ENCODE measurements at regions not wholly inside any gene's neighbourhood (a gene's known extent, or its start where the extent isn't known, plus 50 kb on each side); places are given as distances from the start of the nearest gene placed in this dataset.

- DNase-seq, result no peak
- intact Hi-C loops (cut with DNase I), result no loop called here
- H3K36me3 ChIP-seq, result no peaks in the 10 kb centered on the region
- H3K4me3 ChIP-seq, result no peak overlapping the region
- TF ChIP-seq, protein P1, sequence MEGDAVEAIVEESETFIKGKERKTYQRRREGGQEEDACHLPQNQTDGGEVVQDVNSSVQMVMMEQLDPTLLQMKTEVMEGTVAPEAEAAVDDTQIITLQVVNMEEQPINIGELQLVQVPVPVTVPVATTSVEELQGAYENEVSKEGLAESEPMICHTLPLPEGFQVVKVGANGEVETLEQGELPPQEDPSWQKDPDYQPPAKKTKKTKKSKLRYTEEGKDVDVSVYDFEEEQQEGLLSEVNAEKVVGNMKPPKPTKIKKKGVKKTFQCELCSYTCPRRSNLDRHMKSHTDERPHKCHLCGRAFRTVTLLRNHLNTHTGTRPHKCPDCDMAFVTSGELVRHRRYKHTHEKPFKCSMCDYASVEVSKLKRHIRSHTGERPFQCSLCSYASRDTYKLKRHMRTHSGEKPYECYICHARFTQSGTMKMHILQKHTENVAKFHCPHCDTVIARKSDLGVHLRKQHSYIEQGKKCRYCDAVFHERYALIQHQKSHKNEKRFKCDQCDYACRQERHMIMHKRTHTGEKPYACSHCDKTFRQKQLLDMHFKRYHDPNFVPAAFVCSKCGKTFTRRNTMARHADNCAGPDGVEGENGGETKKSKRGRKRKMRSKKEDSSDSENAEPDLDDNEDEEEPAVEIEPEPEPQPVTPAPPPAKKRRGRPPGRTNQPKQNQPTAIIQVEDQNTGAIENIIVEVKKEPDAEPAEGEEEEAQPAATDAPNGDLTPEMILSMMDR (IDR thresholded peaks at IDR 0.05), result no peak
- no peak overlapping the region for H3K27ac ChIP-seq
- no peaks in the 10 kb centered on the region for H3K27me3 ChIP-seq
- no peak for ATAC-seq
- H3K9me3 ChIP-seq, result no peaks in the 10 kb centered on the region
- no peaks in the 10 kb centered on the region for H3K4me1 ChIP-seq
These were observed 241.1 kb downstream of the TMEM182 start for GRCh38 chr2:103002954-103003353.

DNA sequence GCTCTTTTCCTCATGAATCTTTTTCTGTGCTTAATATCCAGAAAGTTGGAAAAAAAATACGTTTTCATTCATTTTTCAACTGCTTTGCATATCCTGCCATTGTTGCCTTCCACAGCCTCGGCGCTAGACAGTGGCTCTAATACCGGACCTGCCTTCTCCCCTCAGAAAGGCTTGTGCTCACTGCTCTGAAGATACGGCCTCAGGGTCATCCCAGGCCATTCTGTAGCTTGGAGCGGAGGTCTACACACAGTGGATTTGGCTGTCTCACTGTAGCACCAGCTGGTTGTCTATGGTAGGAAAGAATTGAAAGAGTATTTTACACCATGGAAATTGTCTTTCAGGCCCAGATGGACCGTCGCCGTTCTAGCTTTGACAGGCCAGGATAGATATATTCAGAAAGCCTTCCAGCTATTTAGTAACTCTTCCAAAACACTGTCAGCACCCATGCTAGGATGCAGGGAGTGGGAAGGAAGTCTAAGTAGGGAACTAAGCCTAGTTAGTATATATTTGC lies 242.0 kb downstream of the TMEM182 start:
- Histone ChIP-seq H3K36me3 (no peaks in the 10 kb centered on the region), H3K27me3 (no peaks in the 10 kb centered on the region), H3K4me1 (no peaks in the 10 kb centered on the region), H3K9me3 (no peaks in the 10 kb centered on the region), H3K27ac (no peak overlapping the region), H3K4me3 (no peak overlapping the region)
- intact Hi-C loops (cut with DNase I), result no loop called here
- DNase-seq (no peak), ATAC-seq (no peak)
- TF ChIP-seq, protein P1 (IDR thresholded peaks at IDR 0.05), result no peak

- ATAC-seq (no peak), DNase-seq (no peak)
- no peak overlapping the region for H3K4me3 ChIP-seq
- no peaks in the 10 kb centered on the region for H3K4me1 ChIP-seq
- intact Hi-C loops (cut with DNase I), result no loop called here
- no peak overlapping the region for H3K27ac ChIP-seq
- H3K27me3 ChIP-seq, result no peaks in the 10 kb centered on the region
- no peaks in the 10 kb centered on the region for H3K9me3 ChIP-seq
- H3K36me3 ChIP-seq, result no peaks in the 10 kb centered on the region
- TF ChIP-seq, protein P1 (IDR thresholded peaks at IDR 0.05), result no peak
These were observed 242.7 kb downstream of the TMEM182 start for GRCh38 chr2:103004426-103004942.

- no peak overlapping the region for H3K4me3 ChIP-seq
- H3K27me3 ChIP-seq, result no peaks in the 10 kb centered on the region
- DNase-seq, result no peak
- no peak for ATAC-seq
- H3K4me1 ChIP-seq, result no peaks in the 10 kb centered on the region
- TF ChIP-seq, protein P1 (IDR thresholded peaks at IDR 0.05), result no peak
- H3K9me3 ChIP-seq, result no peaks in the 10 kb centered on the region
- no peak overlapping the region for H3K27ac ChIP-seq
- intact Hi-C loops (cut with DNase I), result no loop called here
- H3K36me3 ChIP-seq, result no peaks in the 10 kb centered on the region
These were observed 243.6 kb downstream of the TMEM182 start for GRCh38 chr2:103005393-103005792.

GRCh38 chr2:103007086-103007485 lies 245.3 kb downstream of the TMEM182 start:
- no peak for DNase-seq
- Histone ChIP-seq H3K4me3 (no peak overlapping the region), H3K4me1 (no peaks in the 10 kb centered on the region), H3K36me3 (no peaks in the 10 kb centered on the region), H3K9me3 (no peaks in the 10 kb centered on the region), H3K27ac (no peak overlapping the region), H3K27me3 (no peaks in the 10 kb centered on the region)
- intact Hi-C loops (cut with DNase I), result no loop called here
- TF ChIP-seq, protein P1 (IDR thresholded peaks at IDR 0.05), result no peak
- ATAC-seq, result no peak

DNA sequence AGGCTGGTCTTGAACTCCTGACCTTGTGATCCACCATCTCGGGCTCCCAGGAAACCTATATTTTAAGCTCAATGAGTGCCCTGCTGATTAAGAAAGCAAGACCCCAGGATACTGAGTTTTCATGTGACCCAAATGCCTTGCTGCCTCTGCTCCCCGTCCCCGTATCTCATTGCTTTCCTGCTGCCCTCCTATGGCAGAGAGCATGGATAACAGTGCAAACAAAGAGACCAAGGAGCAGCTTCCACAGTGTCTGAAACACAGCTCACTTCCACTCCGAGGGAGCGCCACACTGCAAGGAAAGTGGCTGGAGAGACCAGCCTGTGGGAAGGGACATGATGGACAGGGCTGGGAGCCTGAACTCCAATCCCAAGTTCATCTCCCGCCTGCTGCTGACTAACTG lies 246.8 kb downstream of the TMEM182 start:
- no peaks in the 10 kb centered on the region for H3K9me3 ChIP-seq
- no peaks in the 10 kb centered on the region for H3K27me3 ChIP-seq
- H3K27ac ChIP-seq, result no peak overlapping the region
- DNase-seq, result no peak
- H3K36me3 ChIP-seq, result no peaks in the 10 kb centered on the region
- ATAC-seq, result no peak
- no peaks in the 10 kb centered on the region for H3K4me1 ChIP-seq
- intact Hi-C loops (cut with DNase I), result no loop called here
- TF ChIP-seq, protein P1 (IDR thresholded peaks at IDR 0.05), result no peak
- no peak overlapping the region for H3K4me3 ChIP-seq
